DOHH2 (cell line): ENCODE measurements at regions not wholly inside any gene's neighbourhood (a gene's known extent, or its start where the extent isn't known, plus 50 kb on each side); places are given as distances from the start of the nearest gene placed in this dataset.

Experiments used
- H3F3A ChIP-seq: fragments of 200-600 bp; sonication (generic), shearing (Covaris generic); 2 replicates; pipeline ENCODE4 v1.6.0; 2016; ENCODE audit warnings: antibody characterized with exemption, mild to moderate bottlenecking; ENCODE audit not compliant: control insufficient read depth, insufficient read depth
- H3K27ac ChIP-seq: fragments of 200-600 bp; sonication (generic); 2 replicates; pipeline ENCODE4 v1.5.1; 2014; ENCODE audit warnings: low read depth, mild to moderate bottlenecking, low read length, moderate library complexity
- H3K27me3 ChIP-seq: fragments of 200-600 bp; sonication (generic); 2 replicates; pipeline ENCODE4 v1.6.1; 2014; ENCODE audit warnings: mild to moderate bottlenecking, low read length, mixed read lengths; ENCODE audit not compliant: control insufficient read depth
- H3K36me3 ChIP-seq: fragments of 200-600 bp; sonication (generic); 2 replicates; pipeline ENCODE4 v1.6.1; 2014; ENCODE audit warnings: mild to moderate bottlenecking, low read length, moderate library complexity, mixed read lengths; ENCODE audit not compliant: control insufficient read depth
- H3K4me1 ChIP-seq: fragments of 200-600 bp; sonication (generic); 2 replicates; pipeline ENCODE4 v1.6.1; 2014; ENCODE audit warnings: mild to moderate bottlenecking, low read length, mixed read lengths; ENCODE audit not compliant: control insufficient read depth
- H3K4me2 ChIP-seq: fragments of 200-600 bp; sonication (generic); 2 replicates; pipeline ENCODE4 v1.6.0; 2014; ENCODE audit warnings: mild to moderate bottlenecking, low read length, moderate library complexity
- H3K4me3 ChIP-seq: fragments of 200-600 bp; sonication (generic); 2 replicates; pipeline ENCODE4 v1.5.1; 2014; ENCODE audit warnings: mild to moderate bottlenecking, low read length, mixed read lengths
- H3K79me2 ChIP-seq: fragments of 200-600 bp; sonication (generic); 2 replicates; pipeline ENCODE4 v1.6.1; 2014; ENCODE audit warnings: mild to moderate bottlenecking, low read length, mixed read lengths; ENCODE audit not compliant: control insufficient read depth
- H3K9me2 ChIP-seq: fragments of 200-600 bp; sonication (generic); replicated peaks from 2 replicates; pipeline ENCODE4 v1.6.1; 2014; ENCODE audit warnings: mild to moderate bottlenecking, low read length, mixed read lengths; ENCODE audit not compliant: control insufficient read depth
- H3K9me3 ChIP-seq: fragments of 200-600 bp; sonication (generic); 2 replicates; pipeline ENCODE4 v1.6.1; 2014; ENCODE audit warnings: antibody characterized with exemption, low read length, mixed read lengths; ENCODE audit not compliant: control insufficient read depth, insufficient read depth
- H4K20me1 ChIP-seq: fragments of 200-600 bp; sonication (generic); 2 replicates; pipeline ENCODE4 v1.6.0; 2014; ENCODE audit warnings: low read depth, mild to moderate bottlenecking, antibody characterized with exemption, low read length, moderate library complexity; ENCODE audit not compliant: control insufficient read depth, insufficient read depth
- CTCF ChIP-seq: fragments of 200-600 bp; sonication (generic); IDR thresholded peaks from one replicate; pipeline ENCODE4 v1.5.1; 2014; ENCODE audit warnings: antibody characterized with exemption, mild to moderate bottlenecking, low read depth, low read length; ENCODE audit not compliant: poor library complexity, severe bottlenecking
- EZH2phosphoT487 ChIP-seq: fragments of 200-600 bp; sonication (generic); IDR thresholded peaks from 2 replicates; pipeline ENCODE4 v1.6.1; 2017; ENCODE audit warnings: borderline replicate concordance, mild to moderate bottlenecking, antibody characterized with exemption, low read length, moderate library complexity, mixed read lengths

DNA sequence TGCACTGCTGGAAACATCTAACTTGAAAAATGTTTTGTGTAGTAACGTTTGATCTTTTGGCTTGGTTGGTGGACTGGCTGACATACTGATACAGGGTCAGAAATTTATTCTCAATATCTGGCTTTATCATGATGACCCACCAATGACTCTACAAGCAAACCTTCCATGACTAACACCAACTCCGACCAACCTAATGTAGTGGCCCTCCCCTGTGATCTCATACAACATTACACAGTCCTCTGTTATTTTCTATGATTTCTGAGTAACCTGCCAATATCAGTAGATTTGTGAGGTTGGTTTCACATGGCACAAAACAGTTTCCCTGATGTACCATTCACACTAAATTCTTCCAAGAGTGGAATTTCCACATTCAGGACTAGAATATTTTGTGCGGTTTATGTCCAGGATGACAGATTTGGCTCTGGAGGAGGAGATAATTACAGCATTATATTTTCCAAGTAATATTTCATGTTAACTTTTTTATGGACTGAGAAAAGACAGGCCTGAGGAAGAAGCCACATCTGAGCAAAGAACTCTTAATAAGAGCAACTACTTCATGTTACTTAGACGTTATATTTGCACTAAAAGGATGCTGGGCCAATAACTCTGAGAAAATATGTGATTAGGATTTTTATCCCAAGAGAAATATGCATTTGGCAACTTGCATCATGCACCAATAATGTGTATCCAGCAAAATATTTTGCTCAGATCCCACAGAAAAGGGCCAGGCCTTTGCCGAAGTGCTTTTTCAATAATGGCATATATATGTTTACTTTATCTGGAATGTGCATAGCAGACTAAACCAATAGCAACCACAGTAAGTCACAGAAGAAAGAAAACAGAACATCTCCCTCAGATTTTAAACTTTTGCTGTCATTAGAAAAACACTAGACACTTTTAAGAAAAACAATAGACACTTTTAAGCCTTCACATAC, 273.4 kb downstream of the KCNN2 start:
- Histone ChIP-seq H3K27ac (no peak overlapping the region), H3K9me2 (no peaks in the 10 kb centered on the region), H3K4me3 (no peak overlapping the region), H4K20me1 (no peaks in the 10 kb centered on the region), H3K9me3 (no peaks in the 10 kb centered on the region), H3K4me1 (no peaks in the 10 kb centered on the region), H3K36me3 (no peaks in the 10 kb centered on the region), H3F3A (no peaks in the 10 kb centered on the region), H3K27me3 (no peaks in the 10 kb centered on the region), H3K79me2 (no peaks in the 10 kb centered on the region), H3K4me2 (no peak overlapping the region)
- no peak for TF ChIP-seq CTCF
- no peak for TF ChIP-seq EZH2phosphoT487

GRCh38 chr5:114634517-114634916, 272.6 kb downstream of the KCNN2 start:
- Histone ChIP-seq H3K27ac (no peak overlapping the region), H3K4me2 (no peak overlapping the region), H3K36me3 (no peaks in the 10 kb centered on the region), H3K9me3 (no peaks in the 10 kb centered on the region), H3K27me3 (no peaks in the 10 kb centered on the region), H3K79me2 (no peaks in the 10 kb centered on the region), H3K4me3 (no peak overlapping the region), H4K20me1 (no peaks in the 10 kb centered on the region), H3F3A (no peaks in the 10 kb centered on the region), H3K4me1 (no peaks in the 10 kb centered on the region), H3K9me2 (no peaks in the 10 kb centered on the region)
- TF ChIP-seq EZH2phosphoT487 (no peak), CTCF (no peak)

DNA sequence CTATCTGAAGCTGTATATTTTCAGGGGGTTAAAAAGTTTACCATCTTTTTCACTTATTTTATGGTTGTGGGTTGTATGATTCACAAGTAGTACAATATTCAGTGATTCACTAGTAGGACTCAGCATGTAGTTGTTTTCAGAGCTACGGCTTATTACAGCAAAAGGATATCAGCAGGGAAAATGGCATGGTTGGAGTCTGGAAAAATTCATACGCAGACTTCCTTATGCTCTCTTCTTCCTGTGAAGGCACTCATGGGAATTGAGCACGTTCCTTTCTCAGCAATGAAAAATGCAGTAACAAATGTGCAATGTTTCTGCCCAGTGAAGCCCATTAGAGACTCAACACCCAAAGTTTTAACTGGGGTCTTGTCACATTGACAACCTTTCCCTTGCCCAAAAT, 250.5 kb downstream of the KCNN2 start:
- Histone ChIP-seq H3K4me1 (no peaks in the 10 kb centered on the region), H4K20me1 (no peaks in the 10 kb centered on the region), H3F3A (no peaks in the 10 kb centered on the region), H3K4me3 (no peak overlapping the region), H3K9me2 (no peaks in the 10 kb centered on the region), H3K9me3 (no peaks in the 10 kb centered on the region), H3K27ac (no peak overlapping the region), H3K79me2 (no peaks in the 10 kb centered on the region), H3K27me3 (no peaks in the 10 kb centered on the region), H3K4me2 (no peak overlapping the region), H3K36me3 (no peaks in the 10 kb centered on the region)
- no peak for TF ChIP-seq CTCF
- TF ChIP-seq EZH2phosphoT487: no peak
